ENCODE measurements at regions not wholly inside any gene's neighbourhood (a gene's known extent, or its start where the extent isn't known, plus 50 kb on each side); places are given as distances from the start of the nearest gene placed in this dataset.

DNA sequence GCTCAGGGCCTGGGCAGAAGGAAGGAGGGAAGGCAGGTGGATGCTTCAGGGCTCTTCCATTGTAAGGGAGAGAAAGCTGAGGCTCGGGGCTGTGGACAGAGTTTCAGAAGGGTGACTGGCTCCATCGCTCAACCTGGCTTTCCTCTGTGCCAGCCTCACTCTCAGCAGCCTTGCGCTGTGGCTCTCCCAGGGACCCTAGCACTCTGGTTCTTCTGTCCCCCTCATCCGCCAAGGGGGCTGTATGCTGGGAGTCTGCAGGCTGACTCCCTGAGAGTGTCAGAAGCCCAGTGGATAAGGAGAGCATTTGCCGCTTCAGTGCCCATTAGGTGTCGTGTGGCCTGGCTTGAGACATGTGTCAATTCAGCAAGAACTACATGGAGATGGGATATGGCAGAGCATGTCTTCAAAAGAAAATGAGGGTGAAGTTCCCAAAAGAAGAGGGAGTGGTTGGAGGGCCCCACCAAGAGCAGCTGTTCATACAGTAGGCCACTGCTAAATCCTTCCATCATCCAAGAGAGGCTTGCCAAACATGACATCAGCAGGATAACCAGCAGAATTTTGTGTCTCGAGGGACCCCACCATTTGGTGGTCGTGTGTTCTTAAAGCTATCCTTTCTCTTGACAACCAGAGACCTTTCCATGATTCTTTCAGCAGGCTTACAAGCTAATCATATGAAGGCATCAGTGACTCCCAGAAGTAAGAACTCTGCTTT lies 148.2 kb downstream of the IRX5 start:
- Histone ChIP-seq H3K4me3 (ENCODE audit: low read length) (no peak overlapping the region), H3K27me3 (ENCODE audit: insufficient read depth, low read length) (no peaks in the 10 kb centered on the region)

DNA sequence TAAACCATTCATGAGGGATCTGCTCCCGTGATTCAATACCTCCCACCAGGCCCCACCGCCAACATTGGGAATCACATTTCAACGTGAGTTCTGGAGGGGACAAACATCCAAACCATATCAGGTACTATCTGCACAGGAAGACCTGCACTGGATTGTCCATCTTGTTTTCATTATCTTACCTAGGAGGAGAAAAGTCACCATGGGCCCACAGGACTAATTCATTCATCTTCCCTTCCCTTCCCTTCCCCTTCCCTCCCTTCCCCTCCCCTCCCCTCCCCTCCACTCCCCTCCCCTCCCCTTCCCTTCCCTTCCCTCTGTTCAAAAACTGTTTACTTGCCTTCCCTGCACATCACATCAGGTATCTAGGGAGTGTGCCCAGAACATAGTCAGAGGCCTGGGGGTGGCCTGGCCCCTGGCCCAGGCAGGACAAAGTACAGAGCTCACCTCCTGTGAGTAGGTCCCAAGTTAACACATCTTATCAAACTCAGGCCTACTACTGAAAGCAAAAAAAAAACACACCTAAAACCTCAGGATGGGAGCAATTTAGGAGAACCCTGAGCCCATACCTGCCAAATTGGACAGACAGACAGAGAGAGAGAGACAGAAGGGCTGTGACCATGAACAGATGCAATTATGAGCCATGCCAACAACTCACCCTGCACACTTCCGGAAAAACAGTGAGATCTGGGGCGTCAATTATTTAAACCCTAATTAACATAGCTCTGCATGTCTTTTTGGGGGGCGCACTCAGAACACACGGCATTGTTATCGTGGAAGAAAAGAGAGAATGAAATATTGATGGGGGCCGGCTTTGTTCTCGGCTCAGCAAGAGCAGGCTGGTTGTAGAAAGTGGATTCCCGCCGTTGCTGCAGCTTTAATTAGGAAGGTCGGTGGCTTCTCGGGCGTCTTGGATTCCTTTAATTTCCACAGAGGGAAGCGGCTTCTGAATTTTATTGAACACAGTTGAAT lies 151.2 kb downstream of the IRX5 start:
- Histone ChIP-seq H3K27ac (ENCODE audit: low read length) (no peak overlapping the region), H3K9ac (ENCODE audit: low read depth, low read length) (no peak overlapping the region), H3K36me3 (ENCODE audit: insufficient read depth, low read depth, low read length) (no peaks in the 10 kb centered on the region), H3K4me3 (ENCODE audit: low read length) (no peak overlapping the region), H3K27me3 (ENCODE audit: insufficient read depth, low read length) (no peaks in the 10 kb centered on the region), H3K4me1 (ENCODE audit: insufficient read depth, low read length) (no peaks in the 10 kb centered on the region), H3K9me3 (ENCODE audit: insufficient read depth, low read depth, low read length) (no peaks in the 10 kb centered on the region)

More for the DNA sequence above, 148.2 kb downstream of the IRX5 start:
- Histone ChIP-seq H3K36me3 (ENCODE audit: insufficient read depth, low read depth, low read length) (no peaks in the 10 kb centered on the region), H3K9ac (ENCODE audit: low read depth, low read length) (no peak overlapping the region), H3K9me3 (ENCODE audit: insufficient read depth, low read depth, low read length) (no peaks in the 10 kb centered on the region), H3K4me1 (ENCODE audit: insufficient read depth, low read length) (no peaks in the 10 kb centered on the region), H3K27ac (ENCODE audit: low read length) (no peak overlapping the region)

DNA sequence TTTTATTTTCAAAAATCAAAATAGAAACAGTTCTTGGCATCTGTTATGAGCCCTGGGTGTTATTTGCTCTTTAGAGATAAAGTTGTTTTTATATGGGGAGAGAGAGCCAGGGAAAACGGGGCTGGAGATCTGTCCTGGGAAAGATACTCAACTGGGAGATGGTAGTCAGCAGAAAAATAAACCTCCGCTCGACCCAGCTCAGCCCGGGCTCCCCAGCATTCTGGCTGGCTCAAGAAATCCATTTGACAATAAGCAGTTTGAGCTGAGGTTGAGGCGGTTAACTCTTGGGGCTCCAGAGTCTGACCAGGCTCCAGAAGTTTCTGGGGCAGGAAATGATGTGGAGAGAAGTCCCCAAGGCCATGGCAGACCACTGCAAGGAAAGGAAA lies 151.9 kb downstream of the IRX5 start:
- Histone ChIP-seq H3K36me3 (ENCODE audit: insufficient read depth, low read depth, low read length) (no peaks in the 10 kb centered on the region), H3K9me3 (ENCODE audit: insufficient read depth, low read depth, low read length) (no peaks in the 10 kb centered on the region), H3K9ac (ENCODE audit: low read depth, low read length) (no peak overlapping the region), H3K4me1 (ENCODE audit: insufficient read depth, low read length) (no peaks in the 10 kb centered on the region), H3K27ac (ENCODE audit: low read length) (no peak overlapping the region), H3K4me3 (ENCODE audit: low read length) (no peak overlapping the region), H3K27me3 (ENCODE audit: insufficient read depth, low read length) (no peaks in the 10 kb centered on the region)

DNA sequence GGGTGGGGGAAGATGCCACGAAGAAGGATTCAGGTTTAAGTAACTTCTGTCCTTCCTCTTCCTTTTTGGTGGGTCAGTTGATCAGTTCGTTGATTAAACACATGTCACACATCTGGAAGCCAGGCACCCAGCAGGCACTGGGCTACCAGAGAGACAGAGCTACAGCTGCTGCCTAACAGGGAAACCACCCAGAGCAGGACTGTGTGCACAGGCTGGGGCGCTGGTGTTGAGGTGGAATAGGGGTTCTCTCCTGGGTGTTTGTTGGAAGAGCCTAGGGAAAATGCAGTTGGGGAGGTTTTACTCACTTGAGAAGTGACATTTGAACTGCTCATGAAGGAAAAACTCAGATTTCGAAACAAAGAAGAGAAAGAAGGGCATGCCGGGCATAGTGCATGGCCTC lies 152.4 kb downstream of the IRX5 start:
- H3K9me3 ChIP-seq (ENCODE audit: insufficient read depth, low read depth, low read length), result no peaks in the 10 kb centered on the region
- H3K27me3 ChIP-seq (ENCODE audit: insufficient read depth, low read length), result no peaks in the 10 kb centered on the region
- H3K9ac ChIP-seq (ENCODE audit: low read depth, low read length), result no peak overlapping the region
- no peak overlapping the region for H3K27ac ChIP-seq (ENCODE audit: low read length)
- no peaks in the 10 kb centered on the region for H3K36me3 ChIP-seq (ENCODE audit: insufficient read depth, low read depth, low read length)
- H3K4me1 ChIP-seq (ENCODE audit: insufficient read depth, low read length), result no peaks in the 10 kb centered on the region
- no peak overlapping the region for H3K4me3 ChIP-seq (ENCODE audit: low read length)

DNA sequence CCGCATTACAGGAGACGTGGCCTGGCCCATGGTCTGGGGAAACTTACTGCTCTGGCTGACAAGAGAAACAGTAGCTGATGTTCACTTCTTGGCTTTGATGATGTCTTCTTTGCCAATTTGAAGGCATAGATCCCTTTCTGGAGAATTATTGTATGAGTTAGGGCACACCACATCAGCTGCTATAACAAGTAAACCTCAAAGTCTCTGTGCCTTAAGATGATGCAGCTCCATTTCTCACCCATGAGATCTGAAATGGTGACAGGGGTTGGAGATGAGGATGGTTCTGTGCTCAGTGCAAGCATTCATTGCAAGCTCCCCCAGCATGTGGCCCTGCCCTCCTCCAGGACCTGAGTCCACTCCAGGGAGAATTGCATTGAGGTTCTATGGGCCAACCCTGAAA lies 157.4 kb downstream of the IRX5 start:
- H3K36me3 ChIP-seq (ENCODE audit: insufficient read depth, low read depth, low read length), result no peaks in the 10 kb centered on the region
- H3K4me1 ChIP-seq (ENCODE audit: insufficient read depth, low read length), result no peaks in the 10 kb centered on the region
- no peaks in the 10 kb centered on the region for H3K27me3 ChIP-seq (ENCODE audit: insufficient read depth, low read length)
- H3K9me3 ChIP-seq (ENCODE audit: insufficient read depth, low read depth, low read length), result no peaks in the 10 kb centered on the region
- H3K4me3 ChIP-seq (ENCODE audit: low read length), result no peak overlapping the region
- H3K9ac ChIP-seq (ENCODE audit: low read depth, low read length), result no peak overlapping the region
- no peak overlapping the region for H3K27ac ChIP-seq (ENCODE audit: low read length)

DNA sequence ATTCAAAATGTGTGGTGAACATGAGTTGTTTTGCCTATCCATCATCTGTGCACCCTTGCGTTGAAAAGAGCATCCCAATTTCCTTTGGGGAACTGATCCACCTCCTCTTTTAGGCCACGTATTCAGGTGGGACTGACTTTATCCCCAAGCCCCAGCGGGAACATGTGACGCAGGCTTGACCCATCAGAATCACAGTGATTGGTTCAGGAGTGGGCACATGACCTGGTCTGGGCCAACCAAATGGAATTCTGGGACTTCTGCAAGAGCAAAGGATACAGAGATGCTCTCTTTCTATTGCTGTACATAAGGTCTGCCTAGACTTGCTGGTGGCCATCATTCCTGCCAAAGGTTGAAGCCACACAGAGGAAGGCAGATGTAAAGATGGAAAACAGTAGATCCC lies 158.9 kb downstream of the IRX5 start:
- Histone ChIP-seq H3K4me3 (ENCODE audit: low read length) (no peak overlapping the region), H3K27ac (ENCODE audit: low read length) (no peak overlapping the region), H3K4me1 (ENCODE audit: insufficient read depth, low read length) (no peaks in the 10 kb centered on the region), H3K9ac (ENCODE audit: low read depth, low read length) (no peak overlapping the region), H3K36me3 (ENCODE audit: insufficient read depth, low read depth, low read length) (no peaks in the 10 kb centered on the region), H3K9me3 (ENCODE audit: insufficient read depth, low read depth, low read length) (no peaks in the 10 kb centered on the region), H3K27me3 (ENCODE audit: insufficient read depth, low read length) (no peaks in the 10 kb centered on the region)

DNA sequence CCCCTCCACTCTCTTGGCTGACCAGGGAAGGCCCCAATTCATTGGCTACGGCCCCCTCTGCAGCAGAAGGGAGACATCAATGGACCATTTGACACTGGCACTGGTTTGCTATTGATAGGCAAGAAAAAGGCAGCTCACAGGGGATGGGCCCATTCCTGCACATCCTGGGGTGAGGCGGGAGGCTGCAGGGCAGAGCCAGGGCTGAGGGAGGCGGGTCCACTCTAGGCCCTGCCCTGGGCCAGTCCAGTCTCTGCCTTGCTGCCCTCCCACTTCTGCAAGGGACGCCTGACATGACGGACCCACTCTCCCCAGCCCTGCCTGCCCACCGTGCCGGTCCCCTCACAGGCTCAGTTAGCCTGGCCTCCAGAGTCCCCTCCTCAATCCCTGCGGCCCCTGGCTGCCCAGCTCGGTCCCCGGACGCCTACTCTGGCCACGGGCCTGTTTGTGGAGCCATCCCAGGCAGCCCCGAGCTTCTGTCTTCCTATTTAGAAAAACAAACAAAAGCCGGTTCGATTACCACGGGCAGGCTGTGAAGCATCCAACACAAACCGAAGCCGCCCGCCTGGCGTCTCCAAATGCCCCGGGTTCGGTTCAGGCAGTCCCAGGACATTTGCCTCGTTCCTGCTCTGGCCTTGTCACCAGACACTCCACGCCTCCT lies 160.7 kb downstream of the IRX5 start:
- no peaks in the 10 kb centered on the region for H3K4me1 ChIP-seq (ENCODE audit: insufficient read depth, low read length)
- no peak overlapping the region for H3K4me3 ChIP-seq (ENCODE audit: low read length)
- H3K9me3 ChIP-seq (ENCODE audit: insufficient read depth, low read depth, low read length), result no peaks in the 10 kb centered on the region
- no peak overlapping the region for H3K27ac ChIP-seq (ENCODE audit: low read length)
- no peaks in the 10 kb centered on the region for H3K27me3 ChIP-seq (ENCODE audit: insufficient read depth, low read length)
- no peak overlapping the region for H3K9ac ChIP-seq (ENCODE audit: low read depth, low read length)
- no peaks in the 10 kb centered on the region for H3K36me3 ChIP-seq (ENCODE audit: insufficient read depth, low read depth, low read length)

DNA sequence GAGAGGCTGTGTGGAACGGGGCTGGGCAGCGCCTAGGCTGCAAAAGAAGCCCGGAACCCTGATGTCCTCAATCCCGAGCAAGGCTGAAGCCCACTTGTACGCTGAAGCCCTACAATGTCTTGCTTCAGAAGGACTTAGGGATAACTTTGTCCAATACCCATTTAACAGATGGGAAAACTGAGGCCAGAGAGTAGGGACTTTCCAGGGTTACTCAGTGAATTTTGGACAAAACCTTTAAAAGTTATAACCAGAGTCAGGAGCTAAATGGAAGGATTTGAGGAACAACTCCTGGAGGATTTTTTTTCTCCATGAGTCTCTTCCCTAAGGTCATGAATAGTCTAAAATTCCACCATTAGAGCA lies 161.2 kb downstream of the IRX5 start:
- H3K9me3 ChIP-seq (ENCODE audit: insufficient read depth, low read depth, low read length), result no peaks in the 10 kb centered on the region
- no peaks in the 10 kb centered on the region for H3K27me3 ChIP-seq (ENCODE audit: insufficient read depth, low read length)
- H3K36me3 ChIP-seq (ENCODE audit: insufficient read depth, low read depth, low read length), result no peaks in the 10 kb centered on the region
- no peaks in the 10 kb centered on the region for H3K4me1 ChIP-seq (ENCODE audit: insufficient read depth, low read length)
- H3K4me3 ChIP-seq (ENCODE audit: low read length), result no peak overlapping the region
- H3K9ac ChIP-seq (ENCODE audit: low read depth, low read length), result no peak overlapping the region
- H3K27ac ChIP-seq (ENCODE audit: low read length), result no peak overlapping the region

DNA sequence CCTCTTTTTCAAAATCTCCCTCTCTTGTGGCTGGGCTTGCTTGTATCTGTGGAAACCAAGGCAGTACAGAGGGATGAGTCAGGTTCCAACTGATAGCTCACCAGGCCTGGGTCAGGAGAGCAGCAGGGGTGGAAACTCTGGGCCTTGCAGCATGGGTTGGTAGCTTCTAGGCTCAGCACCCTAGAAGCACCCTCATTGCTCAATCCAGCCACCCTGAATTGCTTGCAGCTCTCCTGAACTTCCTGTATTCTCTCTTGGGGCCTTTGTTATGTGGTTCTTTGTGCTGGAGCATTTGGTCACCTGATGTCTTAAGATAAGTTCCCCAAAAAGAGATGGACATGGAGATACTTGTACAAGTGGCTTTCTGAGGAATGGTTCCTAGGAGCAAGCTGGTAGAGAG lies 169.4 kb downstream of the IRX5 start:
- H3K27ac ChIP-seq (ENCODE audit: low read length), result no peak overlapping the region

DNA sequence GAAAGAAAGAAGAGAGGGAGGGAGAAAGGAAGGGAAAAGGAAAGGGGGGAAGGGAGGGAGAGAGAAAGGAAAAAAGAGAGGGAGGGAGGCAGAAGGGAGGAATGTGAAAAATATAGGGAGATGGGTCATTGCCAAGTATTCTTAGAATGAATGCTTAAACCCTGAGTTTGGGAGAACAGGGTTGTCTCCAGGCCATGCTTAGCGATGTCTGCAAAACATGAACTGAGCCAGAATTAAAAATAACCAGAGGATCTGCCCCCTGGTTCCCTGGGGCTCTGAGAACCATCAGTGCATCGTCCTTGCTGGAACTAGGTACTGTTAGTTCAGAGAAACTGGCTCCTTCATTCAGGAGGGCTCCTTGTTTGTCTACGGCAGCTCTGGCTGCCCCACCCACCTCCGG lies 170.4 kb downstream of the IRX5 start:
- no peaks in the 10 kb centered on the region for H3K27me3 ChIP-seq (ENCODE audit: insufficient read depth, low read length)
- H3K27ac ChIP-seq (ENCODE audit: low read length), result no peak overlapping the region
- H3K9me3 ChIP-seq (ENCODE audit: insufficient read depth, low read depth, low read length), result peaks cover 8% of the 10 kb centered on the region; the same call in 1 of the 2 replicates
- no peaks in the 10 kb centered on the region for H3K36me3 ChIP-seq (ENCODE audit: insufficient read depth, low read depth, low read length)
- H3K4me1 ChIP-seq (ENCODE audit: insufficient read depth, low read length), result no peaks in the 10 kb centered on the region
- H3K9ac ChIP-seq (ENCODE audit: low read depth, low read length), result no peak overlapping the region
- H3K4me3 ChIP-seq (ENCODE audit: low read length), result no peak overlapping the region

More for the DNA sequence above, 169.4 kb downstream of the IRX5 start:
- Histone ChIP-seq H3K9ac (ENCODE audit: low read depth, low read length) (no peak overlapping the region), H3K36me3 (ENCODE audit: insufficient read depth, low read depth, low read length) (no peaks in the 10 kb centered on the region), H3K9me3 (ENCODE audit: insufficient read depth, low read depth, low read length) (peaks cover 8% of the 10 kb centered on the region; the same call in 1 of the 2 replicates), H3K27me3 (ENCODE audit: insufficient read depth, low read length) (no peaks in the 10 kb centered on the region), H3K4me3 (ENCODE audit: low read length) (no peak overlapping the region), H3K4me1 (ENCODE audit: insufficient read depth, low read length) (no peaks in the 10 kb centered on the region)

DNA sequence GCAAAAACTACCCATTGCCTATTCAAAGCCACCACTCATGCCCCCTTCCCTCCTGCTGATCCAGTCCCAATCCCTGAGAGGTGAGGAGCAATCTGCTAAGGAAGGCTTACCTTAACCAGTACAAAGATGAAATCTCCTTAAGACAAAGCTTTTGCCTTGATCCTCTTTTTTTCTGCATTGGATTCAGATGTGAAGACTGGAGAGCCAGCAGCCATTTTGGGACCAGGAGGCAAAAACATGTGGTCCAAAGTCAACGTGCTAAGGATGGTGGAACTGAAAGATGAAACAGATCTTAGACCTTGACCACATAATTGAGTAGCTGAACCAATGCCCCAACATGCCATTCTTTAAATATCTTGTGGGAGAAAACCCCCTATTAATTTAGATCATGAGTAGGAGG lies 171.4 kb downstream of the IRX5 start:
- no peak overlapping the region for H3K9ac ChIP-seq (ENCODE audit: low read depth, low read length)
- H3K27ac ChIP-seq (ENCODE audit: low read length), result no peak overlapping the region
- H3K9me3 ChIP-seq (ENCODE audit: insufficient read depth, low read depth, low read length), result peaks cover 8% of the 10 kb centered on the region; the same call in 1 of the 2 replicates
- no peaks in the 10 kb centered on the region for H3K27me3 ChIP-seq (ENCODE audit: insufficient read depth, low read length)
- H3K36me3 ChIP-seq (ENCODE audit: insufficient read depth, low read depth, low read length), result no peaks in the 10 kb centered on the region
- H3K4me1 ChIP-seq (ENCODE audit: insufficient read depth, low read length), result no peaks in the 10 kb centered on the region
- H3K4me3 ChIP-seq (ENCODE audit: low read length), result no peak overlapping the region
